ENCODE measurements at regions not wholly inside any gene's neighbourhood (a gene's known extent, or its start where the extent isn't known, plus 50 kb on each side); places are given as distances from the start of the nearest gene placed in this dataset.

DNA sequence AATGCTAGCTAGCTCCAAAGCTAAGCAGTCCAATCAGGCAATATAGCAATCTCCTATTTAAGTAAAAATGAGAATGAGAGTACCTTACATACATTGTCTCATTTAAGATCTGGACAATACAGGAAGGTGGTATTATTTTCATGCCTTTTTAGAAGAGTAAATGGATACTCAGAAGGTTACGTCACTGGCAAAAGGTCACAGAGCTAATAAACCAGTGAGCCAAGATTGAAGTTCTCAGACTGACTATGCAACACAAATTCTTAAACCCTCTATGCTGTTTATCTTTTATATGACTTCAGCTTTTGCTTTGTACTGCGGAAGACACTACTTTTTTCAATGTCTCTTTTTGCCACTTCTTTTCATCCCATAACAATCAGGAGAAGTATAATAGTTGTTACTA, 135.2 kb upstream of the PRL start:
- TF ChIP-seq, protein P1, sequence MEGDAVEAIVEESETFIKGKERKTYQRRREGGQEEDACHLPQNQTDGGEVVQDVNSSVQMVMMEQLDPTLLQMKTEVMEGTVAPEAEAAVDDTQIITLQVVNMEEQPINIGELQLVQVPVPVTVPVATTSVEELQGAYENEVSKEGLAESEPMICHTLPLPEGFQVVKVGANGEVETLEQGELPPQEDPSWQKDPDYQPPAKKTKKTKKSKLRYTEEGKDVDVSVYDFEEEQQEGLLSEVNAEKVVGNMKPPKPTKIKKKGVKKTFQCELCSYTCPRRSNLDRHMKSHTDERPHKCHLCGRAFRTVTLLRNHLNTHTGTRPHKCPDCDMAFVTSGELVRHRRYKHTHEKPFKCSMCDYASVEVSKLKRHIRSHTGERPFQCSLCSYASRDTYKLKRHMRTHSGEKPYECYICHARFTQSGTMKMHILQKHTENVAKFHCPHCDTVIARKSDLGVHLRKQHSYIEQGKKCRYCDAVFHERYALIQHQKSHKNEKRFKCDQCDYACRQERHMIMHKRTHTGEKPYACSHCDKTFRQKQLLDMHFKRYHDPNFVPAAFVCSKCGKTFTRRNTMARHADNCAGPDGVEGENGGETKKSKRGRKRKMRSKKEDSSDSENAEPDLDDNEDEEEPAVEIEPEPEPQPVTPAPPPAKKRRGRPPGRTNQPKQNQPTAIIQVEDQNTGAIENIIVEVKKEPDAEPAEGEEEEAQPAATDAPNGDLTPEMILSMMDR (IDR thresholded peaks at IDR 0.05) = no peak
- no peak for TF ChIP-seq POLR2A (IDR thresholded peaks at IDR 0.05)
